Mesenchymal stem cell (in vitro differentiated cells and primary cell): ENCODE measurements at regions not wholly inside any gene's neighbourhood (a gene's known extent, or its start where the extent isn't known, plus 50 kb on each side); places are given as distances from the start of the nearest gene placed in this dataset.

ENCODE experiments used
- DNase-seq: peaks from one replicate; pipeline ENCODE4 v3.0.0-alpha.2; 2013
- H2AFZ ChIP-seq: one replicate; pipeline ENCODE4 v1.6.1; 2013; ENCODE audit warnings: low read depth, mild to moderate bottlenecking, control low read depth, inconsistent platforms, low read length, moderate library complexity
- H2AK5ac ChIP-seq: 2 replicates; pipeline ENCODE4 v1.6.1; 2013; ENCODE audit warnings: low read length, moderate library complexity, mild to moderate bottlenecking, inconsistent platforms; ENCODE audit not compliant: severe bottlenecking
- H2BK120ac ChIP-seq: one replicate; pipeline ENCODE4 v1.6.1; 2013; ENCODE audit warnings: low read depth, mild to moderate bottlenecking, inconsistent platforms, low read length, moderate library complexity
- H2BK12ac ChIP-seq, 2 experiments: one replicate each; pipeline ENCODE4 v1.6.1; 2013; ENCODE audit warnings: inconsistent platforms in 2 of 2, low read length in 2 of 2, mild to moderate bottlenecking in 2 of 2, moderate library complexity in 2 of 2, control low read depth in 1 of 2
- H2BK15ac ChIP-seq: one replicate; pipeline ENCODE4 v1.6.1; 2013; ENCODE audit warnings: mild to moderate bottlenecking, low read depth, inconsistent platforms; ENCODE audit not compliant: poor library complexity, severe bottlenecking
- H2BK5ac ChIP-seq: 2 replicates; pipeline ENCODE4 v1.6.1; 2013; ENCODE audit warnings: low read depth, mild to moderate bottlenecking, low read length, control low read depth, inconsistent platforms; ENCODE audit not compliant: poor library complexity, severe bottlenecking
- H3K14ac ChIP-seq, 2 experiments: one replicate each; pipeline ENCODE4 v1.6.1; 2013; ENCODE audit warnings: inconsistent platforms in 2 of 2, low read length in 2 of 2, control low read depth in 1 of 2, mild to moderate bottlenecking in 1 of 2, moderate library complexity in 1 of 2
- H3K18ac ChIP-seq, 2 experiments: one replicate each; pipeline ENCODE4 v1.6.1; 2013; ENCODE audit warnings: inconsistent platforms in 2 of 2, low read length in 2 of 2, control low read depth in 1 of 2, low read depth in 1 of 2, mild to moderate bottlenecking in 1 of 2
- H3K23ac ChIP-seq, 2 experiments: one replicate each; pipeline ENCODE4 v1.6.1; 2013; ENCODE audit warnings: inconsistent platforms in 2 of 2, low read length in 2 of 2, mild to moderate bottlenecking in 2 of 2, moderate library complexity in 2 of 2, control low read depth in 1 of 2
- H3K27ac ChIP-seq: 2 replicates; pipeline ENCODE4 v1.5.1; 2013; ENCODE audit warnings: mild to moderate bottlenecking, moderate library complexity, low read length, control low read depth, inconsistent platforms; ENCODE audit not compliant: poor library complexity, severe bottlenecking
- H3K27me3 ChIP-seq, 2 experiments: 2 replicates each; pipeline versions ENCODE4 v1.6.1 to v1.7.0; 2013; ENCODE audit warnings: low read length in 2 of 2, mild to moderate bottlenecking in 2 of 2, moderate library complexity in 2 of 2, control low read depth in 1 of 2, inconsistent platforms in 1 of 2; ENCODE audit not compliant: control insufficient read depth in 1 of 2, insufficient read depth in 1 of 2
- H3K36me3 ChIP-seq, 2 experiments: 2 replicates each; pipeline versions ENCODE4 v1.6.1 to v1.7.0; 2013; ENCODE audit warnings: low read length in 2 of 2, control low read depth in 1 of 2, inconsistent platforms in 1 of 2, low read depth in 1 of 2, mild to moderate bottlenecking in 1 of 2; ENCODE audit not compliant: insufficient read depth in 2 of 2, control insufficient read depth in 1 of 2
- H3K4ac ChIP-seq, 2 experiments: one replicate each; pipeline ENCODE4 v1.6.1; 2013; ENCODE audit warnings: inconsistent platforms in 2 of 2, low read length in 2 of 2, mild to moderate bottlenecking in 2 of 2, moderate library complexity in 2 of 2, control low read depth in 1 of 2, low read depth in 1 of 2
- H3K4me1 ChIP-seq: 2 replicates; pipeline ENCODE4 v1.6.1; 2013; ENCODE audit warnings: low read depth, low read length, control low read depth; ENCODE audit not compliant: control insufficient read depth, insufficient read depth
- H3K4me2 ChIP-seq: 2 replicates; pipeline ENCODE4 v1.6.1; 2013; ENCODE audit warnings: low read length, mild to moderate bottlenecking, inconsistent platforms; ENCODE audit not compliant: poor library complexity, severe bottlenecking
- H3K4me3 ChIP-seq, 2 experiments: 2 replicates each; pipeline versions ENCODE4 v1.5.1 to v1.7.0; 2013; ENCODE audit warnings: low read length in 2 of 2, mild to moderate bottlenecking in 2 of 2, control low read depth in 1 of 2, low read depth in 1 of 2; ENCODE audit not compliant: insufficient read depth in 1 of 2
- H3K79me1 ChIP-seq: replicated peaks from 2 replicates; pipeline ENCODE4 v1.6.1; 2013; ENCODE audit warnings: mild to moderate bottlenecking, control low read depth, low read length, inconsistent platforms; ENCODE audit not compliant: poor library complexity, severe bottlenecking
- H3K9ac ChIP-seq: 2 replicates; pipeline ENCODE4 v1.7.0; 2013; ENCODE audit warnings: mild to moderate bottlenecking, low read length, moderate library complexity
- H3K9me3 ChIP-seq: 2 replicates; pipeline ENCODE4 v1.7.0; 2013; ENCODE audit warnings: mild to moderate bottlenecking, low read length; ENCODE audit not compliant: control insufficient read depth
- H4K8ac ChIP-seq: one replicate; pipeline ENCODE4 v1.6.1; 2013; ENCODE audit warnings: inconsistent platforms, mild to moderate bottlenecking, low read length, moderate library complexity
- H4K91ac ChIP-seq: one replicate; pipeline ENCODE4 v1.6.1; 2013; ENCODE audit warnings: mild to moderate bottlenecking, low read length, inconsistent platforms
- WGBS: methylation state at CpG from one replicate; pipeline ENCODE4 v1.1.7; 2013; ENCODE audit warnings: mixed read lengths; 5-methylcytosine and 5-hydroxymethylcytosine counted together

- Histone ChIP-seq H3K36me3 (no peaks in the 10 kb centered on the region), H3K9ac (no peak overlapping the region), H3K23ac (no peak overlapping the region), H3K27me3 (no peaks in the 10 kb centered on the region), H3K4me1 (no peaks in the 10 kb centered on the region), H3K4me3 (no peak overlapping the region), H2BK120ac (no peak overlapping the region), H3K79me1 (no peaks in the 10 kb centered on the region), H3K9me3 (peaks cover 3% of the 10 kb centered on the region), H3K4ac (no peak overlapping the region), H2BK12ac (no peak overlapping the region), H3K14ac (no peak overlapping the region), H4K8ac (no peak overlapping the region), H2BK5ac (no peak overlapping the region), H3K27ac (no peak overlapping the region), H3K4me2 (no peak overlapping the region), H3K18ac (no peak overlapping the region), H2AFZ (no peak overlapping the region), H2BK15ac (no peak overlapping the region), H2AK5ac (no peak overlapping the region), H4K91ac (no peak overlapping the region)
- no peak for DNase-seq
- WGBS, result 75% methylated on average over 1 of the region's 1 CpG
Observed at GRCh38 chr11:97254790-97255189, 865.0 kb downstream of the JRKL start.

DNA sequence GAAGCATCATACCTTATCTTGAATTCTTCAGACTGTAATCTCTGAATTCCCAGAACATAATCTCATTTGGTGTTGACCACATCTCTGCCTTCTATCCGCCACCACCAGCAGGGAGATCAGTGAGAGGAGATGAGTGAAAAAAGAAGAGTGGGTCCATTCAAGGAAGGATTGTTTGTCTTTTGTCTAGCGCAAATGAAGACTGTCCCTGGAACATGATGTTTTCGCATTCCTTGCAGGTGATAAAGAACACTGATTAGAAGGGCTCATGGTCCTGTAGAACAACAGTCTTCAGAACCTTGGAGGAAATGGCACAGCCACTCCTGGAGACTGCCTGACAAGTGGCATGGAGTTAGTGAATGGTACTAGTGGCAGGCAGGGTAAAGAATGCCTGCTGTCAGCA is 869.6 kb downstream of the JRKL start:
- 92% methylated on average over 3 of the region's 3 CpGs for WGBS
- Histone ChIP-seq H3K4me3 (no peak overlapping the region), H3K4me2 (no peak overlapping the region), H3K14ac (no peak overlapping the region), H3K27ac (no peak overlapping the region), H3K27me3 (no peaks in the 10 kb centered on the region), H4K8ac (no peak overlapping the region), H2AK5ac (no peak overlapping the region), H2BK120ac (no peak overlapping the region), H2BK5ac (no peak overlapping the region), H3K18ac (no peak overlapping the region), H3K4me1 (no peaks in the 10 kb centered on the region), H3K23ac (no peak overlapping the region), H3K79me1 (no peaks in the 10 kb centered on the region), H3K4ac (no peak overlapping the region), H2BK12ac (no peak overlapping the region), H4K91ac (no peak overlapping the region), H3K9me3 (no peaks in the 10 kb centered on the region), H2AFZ (no peak overlapping the region), H3K36me3 (no peaks in the 10 kb centered on the region), H2BK15ac (no peak overlapping the region), H3K9ac (no peak overlapping the region)
- DNase-seq, result no peak

DNA sequence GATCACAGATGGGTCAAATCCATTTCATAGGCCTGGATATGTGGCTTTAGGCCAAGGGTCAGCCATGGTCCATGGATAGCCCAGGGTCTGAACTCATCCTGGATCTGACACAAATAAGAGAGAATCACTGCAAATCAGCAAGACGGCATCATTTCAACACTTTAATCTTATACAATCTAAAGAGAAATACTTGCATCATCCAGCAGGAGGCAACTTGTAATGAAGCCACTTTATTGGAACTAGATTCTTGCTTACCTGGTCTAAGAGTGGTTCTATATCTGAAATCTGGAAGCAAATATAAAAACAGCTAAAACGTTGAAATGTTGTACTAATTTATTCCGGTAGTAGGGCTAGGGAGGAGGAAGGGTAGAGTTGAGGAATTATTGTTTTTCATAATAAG is 870.1 kb downstream of the JRKL start:
- WGBS, result 87% methylated on average over 3 of the region's 3 CpGs
- H2AFZ ChIP-seq, result no peak overlapping the region

GRCh38 chr11:97263183-97263858 is 873.5 kb downstream of the JRKL start:
- Histone ChIP-seq H3K9ac (no peak overlapping the region), H3K14ac (no peak overlapping the region), H2BK15ac (no peak overlapping the region), H2AK5ac (no peak overlapping the region), H3K23ac (no peak overlapping the region), H3K79me1 (no peaks in the 10 kb centered on the region), H2BK12ac (no peak overlapping the region), H3K36me3 (no peaks in the 10 kb centered on the region), H3K27ac (no peak overlapping the region), H4K8ac (no peak overlapping the region), H3K4me3 (no peak overlapping the region), H4K91ac (no peak overlapping the region), H3K27me3 (no peaks in the 10 kb centered on the region), H2BK120ac (no peak overlapping the region), H3K4me2 (no peak overlapping the region), H3K9me3 (no peaks in the 10 kb centered on the region), H3K4ac (no peak overlapping the region), H2AFZ (no peak overlapping the region), H3K18ac (no peak overlapping the region), H2BK5ac (no peak overlapping the region), H3K4me1 (no peaks in the 10 kb centered on the region)
- 68% methylated on average over 1 of the region's 5 CpGs for WGBS
- no peak for DNase-seq

More for the DNA sequence above, 870.1 kb downstream of the JRKL start:
- Histone ChIP-seq H2BK5ac (no peak overlapping the region), H3K9ac (no peak overlapping the region), H2AK5ac (no peak overlapping the region), H3K4me2 (no peak overlapping the region), H2BK12ac (no peak overlapping the region), H3K23ac (no peak overlapping the region), H4K8ac (no peak overlapping the region), H3K18ac (no peak overlapping the region), H3K14ac (no peak overlapping the region), H3K4ac (no peak overlapping the region), H3K36me3 (no peaks in the 10 kb centered on the region), H3K79me1 (no peaks in the 10 kb centered on the region), H4K91ac (no peak overlapping the region), H3K4me1 (no peaks in the 10 kb centered on the region), H2BK15ac (no peak overlapping the region), H3K27ac (no peak overlapping the region), H3K4me3 (no peak overlapping the region), H2BK120ac (no peak overlapping the region), H3K9me3 (no peaks in the 10 kb centered on the region), H3K27me3 (no peaks in the 10 kb centered on the region)
- no peak for DNase-seq
